ENCODE measurements at regions not wholly inside any gene's neighbourhood (a gene's known extent, or its start where the extent isn't known, plus 50 kb on each side); places are given as distances from the start of the nearest gene placed in this dataset.

DNA sequence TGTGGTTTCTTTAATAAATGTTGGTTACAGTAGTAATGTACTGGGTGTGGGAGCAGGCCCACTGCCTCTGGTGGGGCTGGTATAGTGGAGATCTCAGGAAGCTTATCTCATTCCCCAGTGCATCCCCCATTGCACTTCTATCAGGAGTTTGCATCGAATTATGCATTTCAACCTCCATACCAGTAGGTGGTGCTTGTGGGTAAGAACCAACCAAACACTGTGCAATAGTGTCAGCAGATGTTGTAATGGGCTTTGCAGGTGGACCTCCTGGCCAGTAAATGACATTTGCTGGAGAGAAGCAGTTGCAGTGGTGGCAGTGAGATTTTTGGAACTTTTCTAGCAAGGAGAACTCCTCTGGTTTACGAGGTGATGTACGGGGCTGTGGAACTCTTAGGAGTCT is 150.6 kb downstream of the POU3F4 start:
- TF ChIP-seq, protein P1, sequence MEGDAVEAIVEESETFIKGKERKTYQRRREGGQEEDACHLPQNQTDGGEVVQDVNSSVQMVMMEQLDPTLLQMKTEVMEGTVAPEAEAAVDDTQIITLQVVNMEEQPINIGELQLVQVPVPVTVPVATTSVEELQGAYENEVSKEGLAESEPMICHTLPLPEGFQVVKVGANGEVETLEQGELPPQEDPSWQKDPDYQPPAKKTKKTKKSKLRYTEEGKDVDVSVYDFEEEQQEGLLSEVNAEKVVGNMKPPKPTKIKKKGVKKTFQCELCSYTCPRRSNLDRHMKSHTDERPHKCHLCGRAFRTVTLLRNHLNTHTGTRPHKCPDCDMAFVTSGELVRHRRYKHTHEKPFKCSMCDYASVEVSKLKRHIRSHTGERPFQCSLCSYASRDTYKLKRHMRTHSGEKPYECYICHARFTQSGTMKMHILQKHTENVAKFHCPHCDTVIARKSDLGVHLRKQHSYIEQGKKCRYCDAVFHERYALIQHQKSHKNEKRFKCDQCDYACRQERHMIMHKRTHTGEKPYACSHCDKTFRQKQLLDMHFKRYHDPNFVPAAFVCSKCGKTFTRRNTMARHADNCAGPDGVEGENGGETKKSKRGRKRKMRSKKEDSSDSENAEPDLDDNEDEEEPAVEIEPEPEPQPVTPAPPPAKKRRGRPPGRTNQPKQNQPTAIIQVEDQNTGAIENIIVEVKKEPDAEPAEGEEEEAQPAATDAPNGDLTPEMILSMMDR (IDR thresholded peaks at IDR 0.05): no peak
- no peak for TF ChIP-seq POLR2A (IDR thresholded peaks at IDR 0.05)
